ENCODE measurements at regions not wholly inside any gene's neighbourhood (a gene's known extent, or its start where the extent isn't known, plus 50 kb on each side); places are given as distances from the start of the nearest gene placed in this dataset.

DNA sequence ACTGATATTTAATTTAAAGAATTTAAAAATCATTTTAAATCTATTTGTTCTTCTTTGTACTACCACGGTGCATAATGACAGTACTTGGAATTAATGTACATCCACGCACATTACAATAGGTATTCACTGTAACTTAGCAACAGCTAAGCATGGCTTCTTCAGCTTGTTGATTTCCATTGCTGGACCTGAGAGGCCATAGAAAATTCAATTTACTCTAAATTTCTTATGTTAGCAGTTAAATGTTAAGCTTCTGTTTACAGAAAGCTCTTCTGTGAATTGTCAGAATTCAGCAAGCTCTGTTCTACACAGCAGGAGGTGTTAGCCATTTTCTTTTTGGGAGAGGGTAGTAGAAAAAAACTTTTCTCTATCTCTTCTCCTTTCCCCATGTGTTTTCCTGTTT, 1149.3 kb upstream of the CDH2 start (continued):
- TF ChIP-seq ZNF362 (CRISPR knock-in tag; IDR thresholded peaks at IDR 0.05; ENCODE audit: borderline replicate concordance): no peak
- TF ChIP-seq, protein P1, sequence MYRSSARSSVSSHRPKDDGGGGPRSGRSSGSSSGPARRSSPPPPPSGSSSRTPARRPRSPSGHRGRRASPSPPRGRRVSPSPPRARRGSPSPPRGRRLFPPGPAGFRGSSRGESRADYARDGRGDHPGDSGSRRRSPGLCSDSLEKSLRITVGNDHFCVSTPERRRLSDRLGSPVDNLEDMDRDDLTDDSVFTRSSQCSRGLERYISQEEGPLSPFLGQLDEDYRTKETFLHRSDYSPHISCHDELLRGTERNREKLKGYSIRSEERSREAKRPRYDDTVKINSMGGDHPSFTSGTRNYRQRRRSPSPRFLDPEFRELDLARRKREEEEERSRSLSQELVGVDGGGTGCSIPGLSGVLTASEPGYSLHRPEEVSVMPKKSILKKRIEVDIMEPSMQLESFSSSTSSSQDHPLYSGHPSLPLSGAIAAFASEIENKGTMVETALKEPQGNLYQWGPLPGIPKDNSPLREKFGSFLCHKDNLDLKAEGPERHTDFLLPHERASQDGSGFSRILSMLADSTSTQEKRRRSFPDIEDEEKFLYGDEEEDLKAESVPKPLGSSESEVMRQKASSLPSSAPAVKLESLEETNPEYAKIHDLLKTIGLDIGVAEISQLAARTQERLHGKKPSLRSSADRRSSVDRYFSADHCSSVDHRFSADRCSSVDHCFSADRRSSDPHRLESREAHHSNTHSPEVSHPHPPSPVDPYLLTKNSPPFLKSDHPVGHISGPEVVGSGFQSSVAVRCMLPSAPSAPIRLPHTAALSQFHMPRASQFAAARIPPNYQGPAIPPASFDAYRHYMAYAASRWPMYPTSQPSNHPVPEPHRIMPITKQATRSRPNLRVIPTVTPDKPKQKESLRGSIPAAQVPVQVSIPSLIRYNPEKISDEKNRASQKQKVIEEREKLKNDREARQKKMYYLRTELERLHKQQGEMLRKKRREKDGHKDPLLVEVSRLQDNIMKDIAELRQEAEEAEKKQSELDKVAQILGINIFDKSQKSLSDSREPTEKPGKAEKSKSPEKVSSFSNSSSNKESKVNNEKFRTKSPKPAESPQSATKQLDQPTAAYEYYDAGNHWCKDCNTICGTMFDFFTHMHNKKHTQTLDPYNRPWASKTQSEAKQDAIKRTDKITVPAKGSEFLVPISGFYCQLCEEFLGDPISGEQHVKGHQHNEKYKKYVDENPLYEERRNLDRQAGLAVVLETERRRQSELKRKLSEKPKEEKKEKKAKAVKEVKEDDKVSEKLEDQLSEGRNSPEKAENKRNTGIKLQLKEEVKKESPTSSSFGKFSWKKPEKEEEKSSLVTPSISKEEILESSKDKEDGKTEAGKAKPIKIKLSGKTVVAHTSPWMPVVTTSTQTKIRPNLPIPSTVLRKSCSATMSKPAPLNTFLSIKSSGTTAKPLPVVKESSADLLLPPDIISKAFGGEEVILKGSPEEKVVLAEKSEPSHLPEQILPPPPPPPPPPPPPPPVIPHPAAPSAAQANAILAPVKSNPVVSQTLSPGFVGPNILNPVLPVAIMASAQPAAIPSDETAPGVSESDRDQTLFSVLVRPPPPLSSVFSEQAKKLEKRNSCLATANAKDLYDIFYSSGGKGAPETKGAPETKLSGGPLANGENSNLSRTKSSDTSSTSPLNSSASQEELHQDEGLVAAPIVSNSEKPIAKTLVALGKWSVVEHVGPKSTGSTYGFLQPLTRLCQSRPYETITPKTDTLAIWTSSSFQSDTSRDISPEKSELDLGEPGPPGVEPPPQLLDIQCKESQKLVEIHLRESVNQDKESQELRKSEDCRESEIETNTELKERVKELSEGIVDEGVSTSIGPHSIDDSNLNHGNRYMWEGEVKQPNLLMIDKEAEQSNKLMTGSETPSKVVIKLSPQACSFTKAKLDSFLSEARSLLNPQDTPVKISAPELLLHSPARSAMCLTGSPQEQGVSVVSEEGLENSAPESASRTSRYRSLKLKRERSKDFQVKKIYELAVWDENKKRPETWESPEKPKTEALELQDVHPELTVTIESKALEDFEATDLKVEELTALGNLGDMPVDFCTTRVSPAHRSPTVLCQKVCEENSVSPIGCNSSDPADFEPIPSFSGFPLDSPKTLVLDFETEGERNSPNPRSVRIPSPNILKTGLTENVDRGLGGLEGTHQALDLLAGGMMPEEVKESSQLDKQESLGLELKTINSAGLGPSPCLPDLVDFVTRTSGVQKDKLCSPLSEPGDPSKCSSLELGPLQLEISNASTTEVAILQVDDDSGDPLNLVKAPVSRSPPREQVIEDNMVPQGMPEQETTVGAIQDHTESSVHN (CRISPR knock-in tag; IDR thresholded peaks at IDR 0.05): no peak
- TF ChIP-seq ZC3H13 (CRISPR knock-in tag; IDR thresholded peaks at IDR 0.05): no peak
- no peak for TF ChIP-seq ARID5B (CRISPR knock-in tag; IDR thresholded peaks at IDR 0.05)
